Osteoblast (primary cell): ENCODE measurements at regions not wholly inside any gene's neighbourhood (a gene's known extent, or its start where the extent isn't known, plus 50 kb on each side); places are given as distances from the start of the nearest gene placed in this dataset.
A peak's percentile ranks its signal among the peaks of the same experiment; 100 is the strongest.

Experiments used
- DNase-seq: peaks from one replicate; pipeline ENCODE4 v3.0.0; 2011; ENCODE audit warnings: low spot score, mixed read lengths; ENCODE audit not compliant: insufficient read length; ENCODE audit errors: missing footprints
- H2AFZ ChIP-seq: 2 replicates; pipeline ENCODE4 v1.6.0; 2011; ENCODE audit warnings: mild to moderate bottlenecking, low read length
- H3K27ac ChIP-seq: 2 replicates; pipeline ENCODE4 v1.5.1; 2011; ENCODE audit warnings: mild to moderate bottlenecking, low read depth, low read length, moderate library complexity
- H3K27me3 ChIP-seq: 2 replicates; pipeline ENCODE4 v1.6.0; 2012; ENCODE audit warnings: mild to moderate bottlenecking, control low read depth, inconsistent platforms, low read length, moderate library complexity; ENCODE audit not compliant: insufficient read depth
- H3K36me3 ChIP-seq: 2 replicates; pipeline ENCODE4 v1.5.1; 2011; ENCODE audit warnings: mild to moderate bottlenecking, low read length, control low read depth, moderate library complexity; ENCODE audit not compliant: insufficient read depth
- H3K4me1 ChIP-seq: 2 replicates; pipeline ENCODE4 v1.5.1; 2011; ENCODE audit warnings: mild to moderate bottlenecking, low read length, control low read depth, moderate library complexity; ENCODE audit not compliant: insufficient read depth
- H3K4me2 ChIP-seq: 2 replicates; pipeline ENCODE4 v1.6.0; 2011; ENCODE audit warnings: mild to moderate bottlenecking, low read length; ENCODE audit not compliant: insufficient read depth
- H3K4me3 ChIP-seq: fragments of 200-600 bp; sonication (generic); 3 replicates; pipeline ENCODE4 v1.5.1; 2012; ENCODE audit warnings: mild to moderate bottlenecking, low read length, inconsistent platforms; ENCODE audit not compliant: insufficient read depth
- H3K79me2 ChIP-seq: 2 replicates; pipeline ENCODE4 v1.6.0; 2012; ENCODE audit warnings: mild to moderate bottlenecking, low read length, control low read depth, inconsistent platforms; ENCODE audit not compliant: insufficient read depth
- H3K9me3 ChIP-seq: 2 replicates; pipeline ENCODE4 v1.5.1; 2011; ENCODE audit warnings: low read depth, low read length, control low read depth
- H4K20me1 ChIP-seq: 2 replicates; pipeline ENCODE4 v1.6.0; 2012; ENCODE audit warnings: mild to moderate bottlenecking, low read length, control low read depth; ENCODE audit not compliant: insufficient read depth
- TF ChIP-seq, protein P1 (sequence below): IDR thresholded peaks from 2 replicates; pipeline ENCODE4 v1.5.1; 2011; ENCODE audit warnings: mild to moderate bottlenecking, low read depth, low read length, moderate library complexity; ENCODE audit errors: extremely low read depth

DNA sequence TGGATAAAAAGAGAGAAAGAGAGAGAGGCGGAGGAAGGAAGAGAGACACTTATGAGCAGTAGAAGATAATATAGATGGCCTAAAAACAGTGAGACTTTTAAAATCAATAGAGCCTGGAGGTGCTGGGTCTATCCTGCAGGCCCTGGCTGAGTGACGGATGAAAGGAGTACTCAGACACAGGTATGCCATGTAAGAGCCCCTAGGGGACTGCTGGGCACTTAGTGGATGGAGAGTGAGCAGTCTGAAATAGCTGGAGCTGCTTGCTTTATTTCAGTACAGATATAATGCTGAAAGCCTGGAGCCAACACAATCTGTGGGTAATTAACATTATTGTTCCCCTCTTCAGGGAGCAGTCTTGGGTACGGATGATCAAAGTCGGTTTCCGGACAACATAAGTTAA is 578.6 kb downstream of the SPOCK3 start:
- Histone ChIP-seq H4K20me1 (no peaks in the 10 kb centered on the region), H3K36me3 (no peaks in the 10 kb centered on the region), H3K4me3 (no peak overlapping the region), H3K4me1 (no peaks in the 10 kb centered on the region), H3K9me3 (no peaks in the 10 kb centered on the region), H2AFZ (no peak overlapping the region), H3K27me3 (no peaks in the 10 kb centered on the region), H3K27ac (no peak overlapping the region), H3K4me2 (no peak overlapping the region), H3K79me2 (no peaks in the 10 kb centered on the region)
- TF ChIP-seq, protein P1, sequence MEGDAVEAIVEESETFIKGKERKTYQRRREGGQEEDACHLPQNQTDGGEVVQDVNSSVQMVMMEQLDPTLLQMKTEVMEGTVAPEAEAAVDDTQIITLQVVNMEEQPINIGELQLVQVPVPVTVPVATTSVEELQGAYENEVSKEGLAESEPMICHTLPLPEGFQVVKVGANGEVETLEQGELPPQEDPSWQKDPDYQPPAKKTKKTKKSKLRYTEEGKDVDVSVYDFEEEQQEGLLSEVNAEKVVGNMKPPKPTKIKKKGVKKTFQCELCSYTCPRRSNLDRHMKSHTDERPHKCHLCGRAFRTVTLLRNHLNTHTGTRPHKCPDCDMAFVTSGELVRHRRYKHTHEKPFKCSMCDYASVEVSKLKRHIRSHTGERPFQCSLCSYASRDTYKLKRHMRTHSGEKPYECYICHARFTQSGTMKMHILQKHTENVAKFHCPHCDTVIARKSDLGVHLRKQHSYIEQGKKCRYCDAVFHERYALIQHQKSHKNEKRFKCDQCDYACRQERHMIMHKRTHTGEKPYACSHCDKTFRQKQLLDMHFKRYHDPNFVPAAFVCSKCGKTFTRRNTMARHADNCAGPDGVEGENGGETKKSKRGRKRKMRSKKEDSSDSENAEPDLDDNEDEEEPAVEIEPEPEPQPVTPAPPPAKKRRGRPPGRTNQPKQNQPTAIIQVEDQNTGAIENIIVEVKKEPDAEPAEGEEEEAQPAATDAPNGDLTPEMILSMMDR, result no peak
- no peak for DNase-seq

DNA sequence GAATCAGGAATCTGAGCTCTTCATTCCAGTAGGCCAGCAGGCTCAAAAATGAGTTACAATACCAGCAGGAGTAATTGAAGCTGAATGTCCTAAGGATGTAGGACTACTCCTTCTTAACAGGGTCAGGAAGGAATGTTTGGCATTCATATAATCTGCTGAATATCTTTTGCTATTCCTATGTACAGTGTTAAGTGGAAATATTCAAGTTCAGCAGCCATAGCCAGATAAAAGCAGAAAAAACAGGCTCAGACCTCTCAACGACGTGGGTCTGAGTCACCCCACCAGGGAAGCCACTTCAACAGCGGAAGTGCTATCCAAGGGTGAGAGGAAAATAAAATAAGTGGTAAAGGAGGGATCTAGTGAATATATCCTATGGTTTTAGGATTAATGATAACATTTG is 577.0 kb downstream of the SPOCK3 start:
- H3K4me3 ChIP-seq, result no peak overlapping the region
- H3K27ac ChIP-seq, result no peak overlapping the region
- TF ChIP-seq, protein P1, result no peak
- no peak for DNase-seq
- no peaks in the 10 kb centered on the region for H3K27me3 ChIP-seq
- H2AFZ ChIP-seq, result no peak overlapping the region
- H3K79me2 ChIP-seq, result no peaks in the 10 kb centered on the region
- no peaks in the 10 kb centered on the region for H4K20me1 ChIP-seq
- no peaks in the 10 kb centered on the region for H3K4me1 ChIP-seq
- H3K4me2 ChIP-seq, result no peak overlapping the region
- no peaks in the 10 kb centered on the region for H3K36me3 ChIP-seq
- no peaks in the 10 kb centered on the region for H3K9me3 ChIP-seq

- H3K9me3 ChIP-seq, result no peaks in the 10 kb centered on the region
- H3K79me2 ChIP-seq, result no peaks in the 10 kb centered on the region
- H3K4me3 ChIP-seq, result no peak overlapping the region
- no peaks in the 10 kb centered on the region for H4K20me1 ChIP-seq
- H3K36me3 ChIP-seq, result no peaks in the 10 kb centered on the region
- H3K4me1 ChIP-seq, result no peaks in the 10 kb centered on the region
- no peak for DNase-seq
- no peaks in the 10 kb centered on the region for H3K27me3 ChIP-seq
- H2AFZ ChIP-seq, result no peak overlapping the region
- H3K27ac ChIP-seq, result no peak overlapping the region
- no peak overlapping the region for H3K4me2 ChIP-seq
- TF ChIP-seq, protein P1, result no peak
These were observed 575.7 kb downstream of the SPOCK3 start for GRCh38 chr4:166658585-166658984.

- peak; percentile 0 for DNase-seq
- H3K4me1 ChIP-seq, result no peaks in the 10 kb centered on the region
- no peaks in the 10 kb centered on the region for H3K79me2 ChIP-seq
- H4K20me1 ChIP-seq, result no peaks in the 10 kb centered on the region
- no peak overlapping the region for H3K27ac ChIP-seq
- H2AFZ ChIP-seq, result no peak overlapping the region
- no peaks in the 10 kb centered on the region for H3K36me3 ChIP-seq
- H3K27me3 ChIP-seq, result no peaks in the 10 kb centered on the region
- no peak overlapping the region for H3K4me3 ChIP-seq
- no peak overlapping the region for H3K4me2 ChIP-seq
- no peaks in the 10 kb centered on the region for H3K9me3 ChIP-seq
- TF ChIP-seq, protein P1, result no peak
These were observed 571.9 kb downstream of the SPOCK3 start for GRCh38 chr4:166662266-166662843.
